ENCODE measurements at regions not wholly inside any gene's neighbourhood (a gene's known extent, or its start where the extent isn't known, plus 50 kb on each side); places are given as distances from the start of the nearest gene placed in this dataset.

DNA sequence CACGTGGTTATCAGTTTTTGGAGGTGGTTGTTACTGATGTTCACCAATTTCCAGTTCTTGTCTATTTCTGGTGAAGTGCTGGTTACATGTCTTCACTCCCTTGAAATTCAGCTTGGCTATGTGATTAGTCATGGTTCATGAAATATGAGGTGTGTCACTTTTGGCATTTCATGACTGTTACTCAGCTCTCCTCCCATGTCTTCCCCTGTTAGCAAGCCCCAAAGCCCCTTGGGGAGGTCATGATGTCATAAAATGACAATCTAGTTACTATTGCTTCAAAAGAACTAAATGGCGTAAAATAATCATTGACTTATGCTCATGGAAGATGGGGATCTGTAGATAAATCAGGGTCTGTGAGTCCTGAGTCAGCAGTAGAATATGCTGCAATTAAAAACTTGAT, 425.1 kb downstream of the SETD4 start:
- WGBS (ENCODE audit: missing lambda C conversion rate) = 35% methylated on average over 2 of the region's 2 CpGs
- ChIA-PET POLR2A (no interaction called here), CTCF (no interaction called here)
- no peak for TF ChIP-seq PBX3 (IDR thresholded peaks at IDR 0.05)
- no peak for TF ChIP-seq RAD21 (conservative IDR thresholded peaks at IDR 0.05 in 1 of 2, IDR thresholded peaks at IDR 0.05 in 1 of 2)
- TF ChIP-seq POLR2A (IDR thresholded peaks at IDR 0.05; ENCODE audit: low read length) = no peak
- TF ChIP-seq CHD4 (IDR thresholded peaks at IDR 0.05; ENCODE audit: borderline replicate concordance) = no peak
- TF ChIP-seq, protein P1, sequence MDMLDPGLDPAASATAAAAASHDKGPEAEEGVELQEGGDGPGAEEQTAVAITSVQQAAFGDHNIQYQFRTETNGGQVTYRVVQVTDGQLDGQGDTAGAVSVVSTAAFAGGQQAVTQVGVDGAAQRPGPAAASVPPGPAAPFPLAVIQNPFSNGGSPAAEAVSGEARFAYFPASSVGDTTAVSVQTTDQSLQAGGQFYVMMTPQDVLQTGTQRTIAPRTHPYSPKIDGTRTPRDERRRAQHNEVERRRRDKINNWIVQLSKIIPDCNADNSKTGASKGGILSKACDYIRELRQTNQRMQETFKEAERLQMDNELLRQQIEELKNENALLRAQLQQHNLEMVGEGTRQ (IDR thresholded peaks at IDR 0.05) = no peak
- TF ChIP-seq HOXB5 (CRISPR knock-in tag; IDR thresholded peaks at IDR 0.05) = no peak
- TF ChIP-seq FOSL2 (IDR thresholded peaks at IDR 0.05) = no peak
- TF ChIP-seq FOSL2 (CRISPR knock-in tag; IDR thresholded peaks at IDR 0.05) = no peak
- no peak overlapping the region for H3K4me3 ChIP-seq
- peak in 1 of 2 experiments; percentile 2 for DNase-seq (ENCODE audit: low read depth in 1 of 2, low spot score in 1 of 2)
- no peaks in the 10 kb centered on the region for H3K9me3 ChIP-seq
- no peak overlapping the region for H3K4me2 ChIP-seq
- FAIRE-seq = no peak
- H3K4me1 ChIP-seq = no peaks in the 10 kb centered on the region
- ATAC-seq = no peak
- no peak overlapping the region for H3K27ac ChIP-seq

- no peak overlapping the region for H3K4me2 ChIP-seq
- H3K4me1 ChIP-seq = no peaks in the 10 kb centered on the region
- 59% methylated on average over 9 of the region's 9 CpGs for WGBS (ENCODE audit: missing lambda C conversion rate)
- no peak for DNase-seq (ENCODE audit: low read depth in 1 of 2, low spot score in 1 of 2)
- TF ChIP-seq CHD2 (IDR thresholded peaks at IDR 0.05; ENCODE audit: low read length, partially characterized antibody) (no peak), HEYL (CRISPR knock-in tag; IDR thresholded peaks at IDR 0.05) (no peak), RARB (CRISPR knock-in tag; IDR thresholded peaks at IDR 0.05) (no peak), HOXB5 (CRISPR knock-in tag; IDR thresholded peaks at IDR 0.05) (no peak), ZNF302 (CRISPR knock-in tag; IDR thresholded peaks at IDR 0.05) (no peak), CBX8 (IDR thresholded peaks at IDR 0.05) (no peak), FOXS1 (CRISPR knock-in tag; IDR thresholded peaks at IDR 0.05) (no peak), HDAC2 (IDR thresholded peaks at IDR 0.05) (no peak), JUNB (IDR thresholded peaks at IDR 0.05) (no peak), ESRRA (IDR thresholded peaks at IDR 0.05; ENCODE audit: borderline replicate concordance, low read length) (no peak), TFCP2L1 (CRISPR knock-in tag; IDR thresholded peaks at IDR 0.05) (no peak), GATA3 (IDR thresholded peaks at IDR 0.05; ENCODE audit: borderline replicate concordance) (no peak), KDM5A (IDR thresholded peaks at IDR 0.05) (no peak), RAD21 (conservative IDR thresholded peaks at IDR 0.05 in 1 of 2, IDR thresholded peaks at IDR 0.05 in 1 of 2) (no peak), CBX2 (IDR thresholded peaks at IDR 0.05; ENCODE audit: borderline replicate concordance, low read depth) (no peak)
- TF ChIP-seq, protein P1 (IDR thresholded peaks at IDR 0.05) = no peak
- ChIA-PET CTCF (no interaction called here), POLR2A (no interaction called here)
- H3K9me3 ChIP-seq = no peaks in the 10 kb centered on the region
- FAIRE-seq = no peak
- no peak overlapping the region for H3K4me3 ChIP-seq
- no peak overlapping the region for H3K27ac ChIP-seq
- ATAC-seq = no peak
Measured at GRCh38 chr21:35633501-35633900, 426.8 kb downstream of the SETD4 start.

- POLR2A ChIA-PET = no interaction called here
- Histone ChIP-seq H3K4me3 (no peak overlapping the region), H3K4me2 (no peak overlapping the region), H3K4me1 (no peaks in the 10 kb centered on the region), H3K27ac (no peak overlapping the region), H3K9me3 (no peaks in the 10 kb centered on the region)
- no peak for TF ChIP-seq TFCP2L1 (CRISPR knock-in tag; IDR thresholded peaks at IDR 0.05)
- TF ChIP-seq MAX (IDR thresholded peaks at IDR 0.05) = no peak
- TF ChIP-seq RARB (CRISPR knock-in tag; IDR thresholded peaks at IDR 0.05) = no peak
- no peak for TF ChIP-seq FOSL2 (IDR thresholded peaks at IDR 0.05)
- TF ChIP-seq FOSL2 (CRISPR knock-in tag; IDR thresholded peaks at IDR 0.05) = no peak
- TF ChIP-seq ZFP36 (IDR thresholded peaks at IDR 0.05; ENCODE audit: borderline replicate concordance, partially characterized antibody) = no peak
- no peak for TF ChIP-seq SREBF2 (IDR thresholded peaks at IDR 0.05)
- TF ChIP-seq RFX5 (IDR thresholded peaks at IDR 0.05) = no peak
- no peak for TF ChIP-seq KDM5A (IDR thresholded peaks at IDR 0.05)
- TF ChIP-seq CEBPB (IDR thresholded peaks at IDR 0.05) = no peak
- no peak for TF ChIP-seq JUNB (IDR thresholded peaks at IDR 0.05)
- TF ChIP-seq ZNF302 (CRISPR knock-in tag; IDR thresholded peaks at IDR 0.05) = no peak
- TF ChIP-seq POLR2A (IDR thresholded peaks at IDR 0.05; ENCODE audit: low read length) = no peak
- no peak for TF ChIP-seq PHF8 (IDR thresholded peaks at IDR 0.05; ENCODE audit: borderline replicate concordance, low read depth)
- no peak for TF ChIP-seq ZC3H11A (IDR thresholded peaks at IDR 0.05)
- TF ChIP-seq ZSCAN20 (CRISPR knock-in tag; IDR thresholded peaks at IDR 0.05) = no peak
- TF ChIP-seq HOXA7 (CRISPR knock-in tag; IDR thresholded peaks at IDR 0.05) = no peak
- TF ChIP-seq FOXS1 (CRISPR knock-in tag; IDR thresholded peaks at IDR 0.05) = no peak
- no peak for TF ChIP-seq HEYL (CRISPR knock-in tag; IDR thresholded peaks at IDR 0.05)
- TF ChIP-seq NFE2L2 (conservative IDR thresholded peaks at IDR 0.05; ENCODE audit: low read length) = no peak
- ATAC-seq (no peak), FAIRE-seq (no peak), DNase-seq (ENCODE audit: low read depth in 1 of 2, low spot score in 1 of 2) (no peak)
- WGBS (ENCODE audit: missing lambda C conversion rate) = 23% methylated on average over 4 of the region's 5 CpGs
- CTCF ChIA-PET = no interaction called here
Measured at GRCh38 chr21:35632711-35633110, 427.6 kb downstream of the SETD4 start.

Data from A549 (cell line).